ENCODE measurements at regions not wholly inside any gene's neighbourhood (a gene's known extent, or its start where the extent isn't known, plus 50 kb on each side); places are given as distances from the start of the nearest gene placed in this dataset.
A peak's percentile ranks its signal among the peaks of the same experiment; 100 is the strongest.

GRCh38 chr12:130109062-130109945 is 53.0 kb upstream of the FZD10 start:
- no peak overlapping the region for H3K4me3 ChIP-seq (ENCODE audit: low read depth in 1 of 3, low read length in 3 of 3)
- 82% methylated on average over 16 of the region's 16 CpGs for WGBS
- no peaks in the 10 kb centered on the region for H3K36me3 ChIP-seq (ENCODE audit: control insufficient read depth in 4 of 4, insufficient read depth in 3 of 4, low read depth in 1 of 4, low read length in 3 of 4)
- no peak overlapping the region for H3K9ac ChIP-seq (ENCODE audit: low read depth in 1 of 2, low read length in 2 of 2)
- H3K4me1 ChIP-seq (ENCODE audit: control insufficient read depth in 4 of 4, insufficient read depth in 4 of 4, low read length in 3 of 4): peaks cover 0 to 8% (median 7%) of the 10 kb centered on the region in 4 donors
- no peak overlapping the region for H3K27ac ChIP-seq (ENCODE audit: low read depth in 1 of 2, low read length in 2 of 2)
- no peak for DNase-seq (ENCODE audit: low spot score)
- H3K27me3 ChIP-seq (ENCODE audit: control insufficient read depth in 4 of 4, insufficient read depth in 4 of 4, low read length in 3 of 4): peaks cover 0 to 4% (median 3%) of the 10 kb centered on the region in 4 donors
- peaks cover 0 to 4% (median 0%) of the 10 kb centered on the region in 4 donors for H3K9me3 ChIP-seq (ENCODE audit: control insufficient read depth in 4 of 4, low read length in 3 of 4)
- no peak for TF ChIP-seq SP1 (IDR thresholded peaks at IDR 0.05)
- peak in 1 of 2 donors; percentile 49 for TF ChIP-seq RXRA (IDR thresholded peaks at IDR 0.05)
- TF ChIP-seq HNF4G (IDR thresholded peaks at IDR 0.05): no peak
- TF ChIP-seq REST (IDR thresholded peaks at IDR 0.05): peak; percentile 11
- TF ChIP-seq EGR1 (IDR thresholded peaks at IDR 0.05; ENCODE audit: low read depth in 2 of 2): no peak
- no peak for TF ChIP-seq TAF1 (conservative IDR thresholded peaks at IDR 0.05)
- TF ChIP-seq ATF3 (IDR thresholded peaks at IDR 0.05): no peak
- TF ChIP-seq RAD21 (IDR thresholded peaks at IDR 0.05): no peak
- TF ChIP-seq JUND (IDR thresholded peaks at IDR 0.05): no peak
- TF ChIP-seq NR2F2 (IDR thresholded peaks at IDR 0.05): no peak
- peak; percentile 8 to 55 for TF ChIP-seq HNF4A (conservative IDR thresholded peaks at IDR 0.05)
- TF ChIP-seq ZBTB33 (IDR thresholded peaks at IDR 0.05): peak; percentile 7
- no peak for TF ChIP-seq FOXA1 (IDR thresholded peaks at IDR 0.05)
- peak; percentile 17 for TF ChIP-seq YY1 (IDR thresholded peaks at IDR 0.05)
- TF ChIP-seq GABPA (IDR thresholded peaks at IDR 0.05 in 1 of 2, conservative IDR thresholded peaks at IDR 0.05 in 1 of 2): no peak
- no peak for TF ChIP-seq MAX (IDR thresholded peaks at IDR 0.05)
- TF ChIP-seq CTCF (IDR thresholded peaks at IDR 0.05; ENCODE audit: low read depth, low read length, missing input control): no peak
- TF ChIP-seq FOXA2 (IDR thresholded peaks at IDR 0.05): no peak

Data from liver (tissue), 8 donors.